Skin epidermis (tissue), 12 donors: ENCODE measurements at regions not wholly inside any gene's neighbourhood (a gene's known extent, or its start where the extent isn't known, plus 50 kb on each side); places are given as distances from the start of the nearest gene placed in this dataset.

Experiments
- H3K27ac ChIP-seq, 21 experiments: fragments of 200-600 bp; sonication (generic) in 11 of 21; one replicate each; pipeline ENCODE4 v1.5.0; 2020; ENCODE audit warnings: mild to moderate bottlenecking in 3 of 21, inconsistent platforms in 2 of 21, moderate library complexity in 2 of 21
- H3K4me3 ChIP-seq, 7 experiments: fragments of 200-600 bp; sonication (generic) in 2 of 7; one replicate each; pipeline ENCODE4 v1.5.0; 2020; ENCODE audit warnings: inconsistent platforms in 2 of 7, mild to moderate bottlenecking in 2 of 7, moderate library complexity in 1 of 7

DNA sequence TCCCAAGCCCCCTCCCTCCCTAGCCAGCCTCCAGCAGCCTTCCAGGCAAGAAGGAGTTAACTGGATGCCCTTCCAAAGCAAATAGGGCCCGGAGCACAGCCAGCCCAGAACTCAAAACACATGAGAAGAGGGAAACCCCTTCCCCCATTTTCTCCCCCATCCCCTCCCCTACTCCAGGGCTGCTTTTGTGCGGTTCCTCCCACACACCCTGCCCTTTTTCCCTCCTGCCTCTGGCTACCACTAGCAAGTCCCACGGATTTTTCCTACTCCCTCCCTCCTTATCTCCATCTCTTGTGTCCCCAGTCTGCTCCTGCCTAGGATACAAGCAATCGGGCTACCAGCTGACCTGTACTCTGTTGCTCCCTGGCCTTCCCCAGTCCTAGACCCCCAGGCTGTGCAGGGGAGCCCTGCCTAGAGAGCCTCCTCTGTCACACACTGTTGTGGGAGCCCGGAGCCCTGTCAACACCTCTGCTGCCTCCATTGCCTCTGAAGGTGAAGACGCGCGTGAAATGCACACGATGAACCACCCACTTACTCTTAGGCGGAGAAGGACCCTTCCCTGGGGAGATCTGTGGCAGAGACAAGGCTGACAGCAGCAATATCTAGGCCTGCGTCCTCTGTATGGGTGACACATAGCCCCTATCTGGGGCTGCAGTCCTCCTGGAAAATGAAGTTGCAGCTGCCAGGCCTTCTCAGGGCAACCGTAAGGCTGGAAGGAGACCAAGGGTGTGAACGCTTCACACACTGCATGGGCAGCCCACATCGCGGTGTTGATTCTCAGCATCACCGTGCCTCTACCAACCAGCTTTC is 282.8 kb downstream of the MN1 start:
- H3K27ac ChIP-seq: no peak overlapping the region
- H3K4me3 ChIP-seq: no peak overlapping the region

- Histone ChIP-seq H3K27ac (no peak overlapping the region), H3K4me3 (no peak overlapping the region)
These were observed 277.8 kb downstream of the MN1 start for GRCh38 chr22:27523711-27524110.

- no peak overlapping the region for H3K4me3 ChIP-seq
These were observed 275.8 kb downstream of the MN1 start for GRCh38 chr22:27525711-27526110.

DNA sequence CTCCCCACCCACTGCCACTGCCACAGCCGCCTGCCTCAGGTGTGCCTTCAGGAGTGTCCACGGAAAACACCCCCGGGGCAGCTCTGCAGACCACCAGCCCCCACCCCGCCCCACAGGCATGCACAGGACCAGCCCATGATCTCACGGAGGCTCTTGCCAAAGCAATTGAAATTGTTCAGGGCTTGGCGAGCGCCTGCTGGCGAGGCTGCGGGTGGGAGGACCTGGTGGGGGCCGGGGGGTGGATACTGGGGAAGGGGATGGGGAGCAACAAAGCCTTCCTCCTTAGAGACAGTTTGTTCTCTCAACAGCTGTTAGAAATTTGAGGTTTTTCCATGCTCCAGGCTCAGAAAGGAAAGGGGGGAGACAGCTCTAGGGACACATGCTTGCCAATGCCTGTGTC is 274.7 kb downstream of the MN1 start:
- H3K4me3 ChIP-seq: no peak overlapping the region
- H3K27ac ChIP-seq: no peak overlapping the region

More at GRCh38 chr22:27525711-27526110, 275.8 kb downstream of the MN1 start:
- no peak overlapping the region for H3K27ac ChIP-seq

- Histone ChIP-seq H3K27ac (no peak overlapping the region), H3K4me3 (no peak overlapping the region)
These were observed 269.6 kb downstream of the MN1 start for GRCh38 chr22:27531782-27532530.

DNA sequence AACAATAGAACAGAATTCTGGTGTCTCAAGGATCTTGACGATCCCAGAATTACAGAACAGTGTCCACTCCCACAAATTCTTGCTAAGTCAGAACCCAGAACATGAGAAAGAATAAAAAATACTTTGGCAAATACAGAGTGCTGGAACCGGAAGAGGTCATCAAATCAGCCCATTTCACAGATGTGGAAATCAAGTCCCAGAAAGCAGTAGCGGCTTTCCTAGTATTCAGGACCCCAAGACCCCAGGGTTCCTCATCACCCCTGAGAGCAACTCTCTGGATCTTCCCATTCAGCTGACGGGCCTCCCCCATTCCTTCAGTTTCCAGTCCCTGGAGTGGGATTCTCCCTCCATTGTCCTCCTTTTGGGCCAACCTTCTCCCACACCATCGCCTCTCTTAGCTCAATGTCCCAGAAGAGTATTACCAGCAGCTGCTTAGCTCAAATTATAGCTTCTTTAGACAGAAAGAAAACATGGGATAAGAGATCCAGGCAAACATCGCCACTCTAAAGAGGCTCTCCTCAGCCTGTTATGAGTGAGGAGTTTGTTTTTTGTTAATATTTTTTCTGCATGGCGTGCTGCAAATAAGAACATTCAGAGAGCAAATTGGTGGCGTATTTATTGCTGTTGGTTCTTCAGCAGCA is 268.3 kb downstream of the MN1 start:
- Histone ChIP-seq H3K4me3 (no peak overlapping the region), H3K27ac (no peak overlapping the region)

DNA sequence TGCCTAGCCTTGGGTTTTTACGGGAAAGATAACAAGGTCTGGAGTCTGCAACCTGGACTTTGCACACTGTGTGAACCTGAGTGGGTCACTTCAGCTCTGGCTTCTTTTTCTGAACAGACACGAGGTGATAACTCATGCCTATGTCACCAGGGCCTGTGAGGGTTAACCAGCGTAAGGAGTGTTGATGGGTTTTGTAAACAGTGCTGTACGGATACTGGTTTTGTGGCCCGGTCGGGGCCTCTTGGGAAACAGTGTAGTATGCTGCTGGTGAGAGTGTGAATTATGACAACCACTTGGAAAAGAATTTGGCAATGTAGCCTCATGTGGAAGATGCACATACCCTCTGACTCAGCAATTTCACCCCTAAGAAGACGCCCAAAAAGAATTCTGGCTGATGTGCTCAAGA is 266.8 kb downstream of the MN1 start:
- Histone ChIP-seq H3K4me3 (no peak overlapping the region), H3K27ac (no peak overlapping the region)

DNA sequence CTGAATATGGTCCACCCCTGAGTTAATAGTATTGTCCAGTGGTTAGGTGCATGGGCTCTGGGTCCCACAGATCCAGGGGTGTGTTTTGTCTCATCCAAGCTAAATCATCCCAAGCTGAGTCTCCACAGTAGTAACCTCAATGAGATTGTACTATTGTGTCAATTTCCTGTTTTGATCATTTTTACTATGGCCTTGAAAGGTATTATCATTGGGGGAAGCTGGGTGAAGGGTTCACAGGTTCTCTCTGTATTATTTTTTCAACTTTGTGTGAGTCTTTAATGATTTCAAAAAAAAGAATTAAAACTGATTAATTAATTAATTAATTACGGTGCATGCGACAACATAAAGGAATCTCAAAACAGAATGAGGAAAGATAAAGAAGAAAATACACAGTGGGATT is 266.1 kb downstream of the MN1 start:
- Histone ChIP-seq H3K27ac (no peak overlapping the region), H3K4me3 (no peak overlapping the region)

- Histone ChIP-seq H3K4me3 (no peak overlapping the region), H3K27ac (peak overlapping the region in 2 of 21 experiments; percentile 28 to 31)
These were observed 264.1 kb downstream of the MN1 start for GRCh38 chr22:27537501-27537900.

DNA sequence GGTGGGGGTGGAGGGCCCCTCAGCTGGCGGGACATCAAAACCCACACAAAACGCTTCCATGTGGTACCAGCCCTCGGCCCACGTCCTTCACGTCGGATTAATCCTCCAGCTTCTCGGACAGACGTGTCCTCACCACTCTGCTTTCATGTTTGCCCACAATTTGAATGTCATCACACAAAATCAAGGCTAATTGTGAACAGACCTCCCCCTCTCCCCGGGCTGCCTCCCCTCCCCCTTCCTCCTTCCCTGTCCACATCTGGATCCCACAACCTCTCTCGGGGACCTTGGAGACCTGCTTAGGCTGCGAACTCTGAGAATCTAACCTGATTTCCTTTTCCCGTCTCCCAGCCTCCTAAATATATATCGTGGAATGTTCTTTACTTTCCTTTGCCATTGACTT is 262.9 kb downstream of the MN1 start:
- no peak overlapping the region for H3K27ac ChIP-seq
- no peak overlapping the region for H3K4me3 ChIP-seq

- no peak overlapping the region for H3K27ac ChIP-seq
- H3K4me3 ChIP-seq: no peak overlapping the region
These were observed 261.3 kb downstream of the MN1 start for GRCh38 chr22:27540247-27540646.

GRCh38 chr22:27540656-27541396 is 260.7 kb downstream of the MN1 start:
- no peak overlapping the region for H3K4me3 ChIP-seq
- no peak overlapping the region for H3K27ac ChIP-seq

- H3K27ac ChIP-seq: no peak overlapping the region
- no peak overlapping the region for H3K4me3 ChIP-seq
These were observed 259.7 kb downstream of the MN1 start for GRCh38 chr22:27541836-27542235.

DNA sequence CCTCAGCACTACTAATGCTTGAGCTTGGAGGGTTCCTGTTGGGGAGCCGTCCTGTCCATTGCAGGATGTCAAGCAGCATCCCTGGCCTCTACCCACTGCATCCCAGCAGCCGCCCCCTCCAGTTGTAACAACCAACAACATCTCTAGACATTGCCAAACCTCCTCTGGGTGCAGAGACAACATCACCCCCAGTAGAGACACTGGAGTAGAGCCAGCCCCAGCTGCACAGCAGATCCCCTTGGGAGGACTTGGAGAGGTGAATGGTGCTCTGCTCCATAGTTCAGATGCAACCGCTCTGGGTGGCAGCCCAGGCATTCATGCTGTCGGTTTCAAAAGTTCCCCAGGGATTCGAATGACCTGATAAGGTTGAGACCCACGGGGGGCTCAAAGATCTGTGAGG is 259.0 kb downstream of the MN1 start:
- no peak overlapping the region for H3K27ac ChIP-seq
- H3K4me3 ChIP-seq: no peak overlapping the region

DNA sequence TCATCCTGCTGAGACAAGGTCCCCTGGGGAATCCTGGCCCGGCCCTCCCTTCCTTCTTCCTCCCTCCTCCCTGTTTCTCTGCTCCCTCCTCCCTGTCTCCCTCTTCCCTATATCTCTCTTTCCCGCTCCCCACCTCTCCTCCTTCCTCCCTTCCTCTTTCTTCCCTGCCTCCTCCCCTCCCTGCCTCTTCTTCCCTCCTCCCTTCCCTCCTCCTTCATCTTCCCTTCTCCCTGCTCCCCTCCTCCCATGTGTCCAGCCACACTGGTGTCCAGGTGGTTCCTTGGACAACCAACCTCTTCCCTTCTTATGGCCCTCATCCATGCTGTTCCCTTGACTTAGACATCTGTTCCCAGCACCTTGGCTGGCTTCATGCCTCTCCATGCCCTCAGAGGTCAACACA is 258.1 kb downstream of the MN1 start:
- no peak overlapping the region for H3K27ac ChIP-seq
- no peak overlapping the region for H3K4me3 ChIP-seq

GRCh38 chr22:27545085-27545484 is 256.5 kb downstream of the MN1 start:
- Histone ChIP-seq H3K4me3 (no peak overlapping the region), H3K27ac (no peak overlapping the region)

DNA sequence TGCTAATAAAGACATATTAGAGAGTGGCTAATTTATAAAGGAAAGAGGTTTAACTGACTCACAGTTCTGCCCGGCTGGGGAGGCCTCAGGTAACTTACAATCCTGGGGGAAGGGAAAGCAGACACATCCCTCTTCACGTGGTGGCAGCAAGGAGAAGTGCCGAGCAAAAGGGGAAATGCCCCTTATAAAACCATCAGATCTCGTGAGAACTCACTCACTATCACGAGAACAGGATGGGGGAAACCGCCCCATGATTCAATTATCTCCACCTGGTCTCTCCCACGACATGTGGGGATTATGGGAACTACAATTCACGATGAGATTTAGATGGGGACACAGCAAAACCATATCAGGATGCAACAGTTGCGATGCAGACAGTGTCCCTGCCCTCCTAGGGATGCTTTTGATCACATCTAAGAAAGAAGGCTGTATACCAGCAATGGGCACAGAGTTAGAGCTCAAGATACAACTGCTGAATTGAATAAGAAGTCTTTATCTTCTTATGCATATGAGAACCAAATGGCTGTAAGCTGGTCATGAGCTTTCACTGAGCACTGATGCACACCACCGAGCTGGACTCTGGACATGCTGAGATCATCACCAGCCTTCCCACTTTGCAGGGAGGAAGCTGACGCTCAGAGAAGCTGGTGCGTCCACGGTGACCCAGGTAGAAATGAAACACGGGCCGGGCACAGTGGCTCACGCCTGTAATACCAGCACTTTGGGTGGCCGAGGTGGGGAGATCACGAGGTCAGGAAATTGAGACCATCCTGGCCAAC is 255.2 kb downstream of the MN1 start:
- H3K4me3 ChIP-seq: no peak overlapping the region
- H3K27ac ChIP-seq: no peak overlapping the region

GRCh38 chr22:27551402-27551801 is 250.2 kb downstream of the MN1 start:
- Histone ChIP-seq H3K4me3 (no peak overlapping the region), H3K27ac (no peak overlapping the region)

GRCh38 chr22:27552176-27552575 is 249.4 kb downstream of the MN1 start:
- Histone ChIP-seq H3K4me3 (no peak overlapping the region), H3K27ac (no peak overlapping the region)
